GM13976 (cell line): ENCODE measurements at regions not wholly inside any gene's neighbourhood (a gene's known extent, or its start where the extent isn't known, plus 50 kb on each side); places are given as distances from the start of the nearest gene placed in this dataset.

Experiments used
- DNase-seq: peaks from one replicate; pipeline ENCODE4 v3.0.0; 2012; ENCODE audit warnings: low spot score
- CTCF ChIP-seq: IDR thresholded peaks from 2 replicates; pipeline ENCODE4 v1.5.1; 2012; ENCODE audit warnings: borderline replicate concordance, mild to moderate bottlenecking; ENCODE audit not compliant: insufficient read depth; ENCODE audit errors: extremely low read depth, missing control alignments, control extremely low read depth
- in situ Hi-C: fragments of 300-500 bp; cut with MboI; formaldehyde crosslinking; loops from one replicate; pipeline ENCODE4 v1.12.0; 2022; ENCODE audit warnings: low sequenced_read_pairs, mixed read lengths, inconsistent platforms; ENCODE audit not compliant: unreplicated experiment

- in situ Hi-C loops: no loop called here
- no peak for TF ChIP-seq CTCF
- no peak for DNase-seq
These were observed 326.3 kb downstream of the BMP4 start for GRCh38 chr14:53630336-53630735.

- peak; percentile 39 for DNase-seq
- TF ChIP-seq CTCF: no peak
- in situ Hi-C loops: no loop called here
These were observed 327.7 kb downstream of the BMP4 start for GRCh38 chr14:53628732-53629430.

- TF ChIP-seq CTCF: no peak
- in situ Hi-C loops: no loop called here
- DNase-seq: no peak
These were observed 328.4 kb downstream of the BMP4 start for GRCh38 chr14:53628261-53628660.

- no peak for TF ChIP-seq CTCF
- in situ Hi-C loops: no loop called here
- no peak for DNase-seq
These were observed 329.9 kb downstream of the BMP4 start for GRCh38 chr14:53626761-53627160.

- no peak for DNase-seq
- TF ChIP-seq CTCF: no peak
- in situ Hi-C loops: no loop called here
These were observed 334.2 kb downstream of the BMP4 start for GRCh38 chr14:53622447-53622846.

- DNase-seq: no peak
- TF ChIP-seq CTCF: no peak
- in situ Hi-C loops: no loop called here
These were observed 334.7 kb downstream of the BMP4 start for GRCh38 chr14:53621921-53622320.
